ENCODE measurements at regions not wholly inside any gene's neighbourhood (a gene's known extent, or its start where the extent isn't known, plus 50 kb on each side); places are given as distances from the start of the nearest gene placed in this dataset.
"Not testable (repeated sequence)": the region's sequence is repeated elsewhere in the genome, so short reads cannot be mapped to it uniquely, and the experiment has no call there.

- TF ChIP-seq CTCF (IDR thresholded peaks at IDR 0.05; ENCODE audit: low read depth, low read length, missing control alignments), result no peak
- in situ Hi-C loops (cut with HindIII; ENCODE audit: low pct_ligation_motif_present, low sequenced_read_pairs), result no loop called here
- DNase-seq, result no peak
- Histone ChIP-seq H3K27ac (no peak overlapping the region), H3K4me3 (ENCODE audit: low read depth, low read length) (no peak overlapping the region), H3K36me3 (replicated peaks) (no peaks in the 10 kb centered on the region), H3K27me3 (replicated peaks) (no peaks in the 10 kb centered on the region)
Observed at GRCh38 chr9:74415995-74416394, 81.1 kb upstream of the RORB start.

- H3K27ac ChIP-seq; in situ Hi-C loops (cut with HindIII; ENCODE audit: low pct_ligation_motif_present, low sequenced_read_pairs); H3K36me3 ChIP-seq (replicated peaks); H3K27me3 ChIP-seq (replicated peaks); H3K4me3 ChIP-seq (ENCODE audit: low read depth, low read length); DNase-seq: not testable (repeated sequence)
Observed at GRCh38 chr9:74424488-74424887, 72.6 kb upstream of the RORB start.

GRCh38 chr9:74431467-74431866, 65.7 kb upstream of the RORB start:
- in situ Hi-C loops (cut with HindIII; ENCODE audit: low pct_ligation_motif_present, low sequenced_read_pairs), result no loop called here
- no peak for TF ChIP-seq CTCF (IDR thresholded peaks at IDR 0.05; ENCODE audit: low read depth, low read length, missing control alignments)
- Histone ChIP-seq H3K27me3 (replicated peaks) (no peaks in the 10 kb centered on the region), H3K4me3 (ENCODE audit: low read depth, low read length) (no peak overlapping the region), H3K36me3 (replicated peaks) (no peaks in the 10 kb centered on the region), H3K27ac (no peak overlapping the region)
- DNase-seq, result no peak

GRCh38 chr9:74443036-74443750, 53.9 kb upstream of the RORB start:
- DNase-seq, result no peak
- Histone ChIP-seq H3K4me3 (ENCODE audit: low read depth, low read length) (no peak overlapping the region), H3K27me3 (replicated peaks) (no peaks in the 10 kb centered on the region), H3K27ac (no peak overlapping the region), H3K36me3 (replicated peaks) (no peaks in the 10 kb centered on the region)
- in situ Hi-C loops (cut with HindIII; ENCODE audit: low pct_ligation_motif_present, low sequenced_read_pairs), result no loop called here
- no peak for TF ChIP-seq CTCF (IDR thresholded peaks at IDR 0.05; ENCODE audit: low read depth, low read length, missing control alignments)

GRCh38 chr9:74444369-74444768, 52.8 kb upstream of the RORB start:
- Histone ChIP-seq H3K4me3 (ENCODE audit: low read depth, low read length) (no peak overlapping the region), H3K27me3 (replicated peaks) (no peaks in the 10 kb centered on the region), H3K36me3 (replicated peaks) (no peaks in the 10 kb centered on the region), H3K27ac (no peak overlapping the region)
- TF ChIP-seq CTCF (IDR thresholded peaks at IDR 0.05; ENCODE audit: low read depth, low read length, missing control alignments), result no peak
- in situ Hi-C loops (cut with HindIII; ENCODE audit: low pct_ligation_motif_present, low sequenced_read_pairs), result no loop called here
- DNase-seq, result no peak

All from brain microvascular endothelial cell (primary cell).